H1 (cell line): ENCODE measurements at regions not wholly inside any gene's neighbourhood (a gene's known extent, or its start where the extent isn't known, plus 50 kb on each side); places are given as distances from the start of the nearest gene placed in this dataset.

Experiments used
- BCL11A ChIP-seq, 2 experiments: IDR thresholded peaks; one replicate each; pipeline ENCODE4 v1.6.1; 2011; ENCODE audit warnings: low read depth in 2 of 2, low read length in 2 of 2, mild to moderate bottlenecking in 2 of 2
- CHD2 ChIP-seq: IDR thresholded peaks from 2 replicates; pipeline ENCODE4 v1.6.1; 2012; ENCODE audit warnings: low read length, improper control_type of control experiment
- CTCF ChIP-seq, 3 experiments: IDR thresholded peaks; 1 replicate in 2 of 3; 2 replicates in 1 of 3; pipeline versions ENCODE4 v1.5.1 to v1.6.1; 2011; ENCODE audit warnings: low read length in 3 of 3, mild to moderate bottlenecking in 3 of 3, inconsistent platforms in 2 of 3, low read depth in 1 of 3, moderate library complexity in 1 of 3; ENCODE audit not compliant: insufficient read depth in 1 of 3; ENCODE audit errors: control extremely low read depth in 1 of 3
- KDM1A ChIP-seq: fragments of 200-600, 300-600 bp; sonication (generic); IDR thresholded peaks from 2 replicates; pipeline ENCODE4 v1.7.1; 2016; ENCODE audit warnings: mild to moderate bottlenecking, low read length, borderline replicate concordance
- SIN3A ChIP-seq, 2 experiments: IDR thresholded peaks in 1 of 2; conservative IDR thresholded peaks in 1 of 2; 2 replicates each; pipeline ENCODE4 v1.6.1; 2011 to 2012; ENCODE audit warnings: low read length in 2 of 2, improper control_type of control experiment in 1 of 2, low read depth in 1 of 2, mild to moderate bottlenecking in 1 of 2

- TF ChIP-seq CTCF (IDR thresholded peaks at IDR 0.05; ENCODE audit: control extremely low read depth in 1 of 3, insufficient read depth in 1 of 3, low read depth in 1 of 3, low read length in 3 of 3), result no peak
- TF ChIP-seq CHD2, result no peak
- no peak for TF ChIP-seq SIN3A (conservative IDR thresholded peaks at IDR 0.05 in 1 of 2, IDR thresholded peaks at IDR 0.05 in 1 of 2; ENCODE audit: low read depth in 1 of 2, low read length in 2 of 2)
- no peak for TF ChIP-seq BCL11A (IDR thresholded peaks at IDR 0.05; ENCODE audit: low read depth in 2 of 2, low read length in 2 of 2)
- TF ChIP-seq KDM1A, result no peak
Measured at GRCh38 chr1:29704430-29704829, 468.1 kb downstream of the PTPRU start.
